ENCODE measurements at regions not wholly inside any gene's neighbourhood (a gene's known extent, or its start where the extent isn't known, plus 50 kb on each side); places are given as distances from the start of the nearest gene placed in this dataset.

GRCh38 chr3:69542089-69542804 lies 156.4 kb upstream of the FRMD4B start:
- DNase-seq (peak; percentile 7), ATAC-seq (no peak)
- CTCF ChIA-PET = no interaction called here
- H3K4me3 Mint-ChIP-seq = no peak overlapping the region
- intact Hi-C loops (cut with DNase I, micrococcal nuclease) = no loop called here
- peaks cover 38% of the 10 kb centered on the region for H3K27me3 Mint-ChIP-seq
- peaks cover 2% of the 10 kb centered on the region for H3K4me1 Mint-ChIP-seq
- no peak overlapping the region for H3K27ac Mint-ChIP-seq
- H3K9me3 Mint-ChIP-seq (ENCODE audit: low read depth) = no peaks in the 10 kb centered on the region
- H3K36me3 Mint-ChIP-seq (ENCODE audit: low read depth) = no peaks in the 10 kb centered on the region
- POLR2A ChIA-PET = no interaction called here

- DNase-seq = peak; percentile 15
- CTCF ChIA-PET = no interaction called here
- ATAC-seq = no peak
- Mint-ChIP-seq H3K4me1 (peaks cover 2% of the 10 kb centered on the region), H3K27me3 (peaks cover 38% of the 10 kb centered on the region), H3K4me3 (no peak overlapping the region), H3K36me3 (ENCODE audit: low read depth) (no peaks in the 10 kb centered on the region), H3K9me3 (ENCODE audit: low read depth) (no peaks in the 10 kb centered on the region), H3K27ac (no peak overlapping the region)
- POLR2A ChIA-PET = no interaction called here
- intact Hi-C loops (cut with DNase I, micrococcal nuclease) = no loop called here
Observed at GRCh38 chr3:69541711-69542088, 155.8 kb upstream of the FRMD4B start.

DNA sequence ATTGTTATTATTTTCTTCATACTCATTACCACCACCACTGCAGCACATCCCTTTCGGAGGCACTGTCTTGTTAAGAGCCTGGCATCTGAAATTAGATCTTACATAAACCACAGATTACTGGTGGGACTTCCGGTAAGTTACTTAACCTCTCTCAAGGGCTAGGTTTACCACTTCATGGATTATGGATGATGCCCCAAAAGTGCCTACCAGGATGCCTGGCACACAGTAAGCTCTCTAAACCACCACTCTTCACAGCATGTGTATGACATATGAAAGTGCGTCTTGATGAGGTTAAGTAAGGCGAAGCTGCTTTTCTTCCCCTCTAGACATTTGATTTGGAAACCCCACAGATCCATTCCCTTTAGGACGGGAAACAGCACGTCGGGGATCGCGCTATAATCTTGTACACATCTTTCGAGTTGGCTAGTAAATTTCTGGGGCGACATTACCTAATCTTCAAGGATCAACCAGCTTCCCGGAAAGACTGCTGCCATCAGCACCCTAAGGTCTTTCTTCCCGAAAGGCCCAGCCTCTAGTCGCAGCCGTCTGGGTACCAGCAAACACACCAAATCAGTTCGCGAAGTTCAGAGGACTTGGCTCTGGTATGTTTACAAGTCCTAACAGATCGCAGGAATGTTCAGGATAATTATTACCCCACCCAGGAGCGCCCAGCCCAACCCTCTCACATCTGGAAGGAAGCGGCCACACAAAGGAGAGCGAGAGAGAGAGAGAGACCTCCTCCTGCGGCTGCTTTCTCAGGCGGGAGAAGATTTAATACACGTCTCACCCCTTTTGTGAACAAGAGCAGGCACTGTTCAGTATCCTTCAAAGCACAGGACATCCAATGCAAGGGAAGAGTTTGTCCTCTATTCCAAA lies 155.1 kb upstream of the FRMD4B start:
- H3K27ac Mint-ChIP-seq = no peak overlapping the region
- H3K4me1 Mint-ChIP-seq = peaks cover 2% of the 10 kb centered on the region
- no peak for DNase-seq
- H3K36me3 Mint-ChIP-seq (ENCODE audit: low read depth) = no peaks in the 10 kb centered on the region
- H3K27me3 Mint-ChIP-seq = peaks cover 38% of the 10 kb centered on the region
- POLR2A ChIA-PET = no interaction called here
- ATAC-seq = no peak
- CTCF ChIA-PET = no interaction called here
- intact Hi-C loops (cut with DNase I, micrococcal nuclease) = no loop called here
- H3K4me3 Mint-ChIP-seq = no peak overlapping the region
- no peaks in the 10 kb centered on the region for H3K9me3 Mint-ChIP-seq (ENCODE audit: low read depth)

DNA sequence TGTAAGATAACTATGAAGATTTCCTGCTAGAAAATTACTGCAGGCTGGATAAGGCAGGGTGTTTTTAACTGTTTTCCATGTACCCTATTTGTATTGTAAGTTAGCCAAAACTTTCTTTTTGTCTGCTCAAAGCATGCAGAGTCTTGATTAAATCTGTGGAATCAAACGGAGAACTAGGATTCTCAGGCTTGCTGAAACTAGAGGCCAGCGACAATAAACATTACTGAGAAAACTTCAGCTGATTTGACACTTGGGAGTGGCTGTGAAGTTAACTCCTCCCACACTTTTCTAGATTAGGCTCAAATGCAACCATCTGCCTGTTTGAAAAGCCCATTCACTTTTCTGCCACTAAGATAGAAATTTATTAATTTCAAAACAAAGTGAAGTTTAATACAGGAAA lies 153.2 kb upstream of the FRMD4B start:
- DNase-seq = no peak
- Mint-ChIP-seq H3K9me3 (ENCODE audit: low read depth) (no peaks in the 10 kb centered on the region), H3K27me3 (peaks cover 31% of the 10 kb centered on the region), H3K27ac (no peak overlapping the region), H3K4me3 (no peak overlapping the region), H3K36me3 (ENCODE audit: low read depth) (no peaks in the 10 kb centered on the region), H3K4me1 (peaks cover 2% of the 10 kb centered on the region)
- CTCF ChIA-PET = no interaction called here
- intact Hi-C loops (cut with DNase I, micrococcal nuclease) = no loop called here
- POLR2A ChIA-PET = no interaction called here
- ATAC-seq = no peak

- ChIA-PET POLR2A (no interaction called here), CTCF (interaction anchor here (0.6 kb wide), 1 partner anchor 199 kb away, joined by 4 read pairs; no protein-coding TSS in a partner anchor)
- H3K4me1 Mint-ChIP-seq = peaks cover 2% of the 10 kb centered on the region
- no peaks in the 10 kb centered on the region for H3K36me3 Mint-ChIP-seq (ENCODE audit: low read depth)
- DNase-seq = no peak
- no peak overlapping the region for H3K27ac Mint-ChIP-seq
- intact Hi-C loops (cut with DNase I, micrococcal nuclease) = no loop called here
- peaks cover 26% of the 10 kb centered on the region for H3K27me3 Mint-ChIP-seq
- no peaks in the 10 kb centered on the region for H3K9me3 Mint-ChIP-seq (ENCODE audit: low read depth)
- no peak for ATAC-seq
- H3K4me3 Mint-ChIP-seq = no peak overlapping the region
Observed at GRCh38 chr3:69538281-69538680, 152.4 kb upstream of the FRMD4B start.

DNA sequence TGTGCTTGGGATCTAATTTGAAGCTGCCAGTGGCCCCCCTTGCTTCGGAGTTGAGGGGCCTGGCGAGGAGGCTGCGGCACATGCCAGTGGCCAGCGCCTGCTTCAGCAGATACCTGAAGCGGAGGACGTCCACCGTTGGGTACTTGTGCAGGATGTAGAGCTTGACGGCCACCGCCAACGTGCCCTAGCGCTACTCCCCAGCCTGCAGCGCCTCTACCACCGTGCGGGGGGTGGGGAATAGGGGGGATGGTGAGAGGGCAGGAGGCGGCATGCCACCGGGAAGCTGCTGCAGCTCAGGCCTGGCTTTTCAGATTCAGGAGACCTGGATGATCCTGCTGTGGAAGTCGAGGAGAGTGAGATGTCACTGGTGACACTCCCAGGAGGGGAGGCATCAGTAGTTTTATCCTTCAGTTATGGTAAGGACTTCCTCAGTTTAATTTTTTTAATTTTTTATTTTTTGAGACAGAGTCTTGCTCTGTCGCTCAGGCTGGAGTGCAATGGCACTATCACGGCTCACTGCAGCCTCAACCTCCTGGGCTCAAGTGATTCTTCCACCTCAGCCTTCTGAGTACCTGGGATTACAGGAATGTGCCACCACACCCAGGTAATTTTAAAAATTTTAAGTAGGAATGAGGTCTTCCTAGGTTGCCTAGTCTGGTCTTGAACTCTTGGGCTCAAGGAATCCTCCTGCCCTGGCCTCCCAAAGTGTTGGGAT lies 150.6 kb upstream of the FRMD4B start:
- no peak for DNase-seq
- intact Hi-C loops (cut with DNase I, micrococcal nuclease) = no loop called here
- H3K27ac Mint-ChIP-seq = no peak overlapping the region
- H3K27me3 Mint-ChIP-seq = peaks cover 18% of the 10 kb centered on the region
- POLR2A ChIA-PET = no interaction called here
- CTCF ChIA-PET = no interaction called here
- no peak overlapping the region for H3K4me3 Mint-ChIP-seq
- no peaks in the 10 kb centered on the region for H3K4me1 Mint-ChIP-seq
- no peaks in the 10 kb centered on the region for H3K36me3 Mint-ChIP-seq (ENCODE audit: low read depth)
- no peaks in the 10 kb centered on the region for H3K9me3 Mint-ChIP-seq (ENCODE audit: low read depth)
- no peak for ATAC-seq

DNA sequence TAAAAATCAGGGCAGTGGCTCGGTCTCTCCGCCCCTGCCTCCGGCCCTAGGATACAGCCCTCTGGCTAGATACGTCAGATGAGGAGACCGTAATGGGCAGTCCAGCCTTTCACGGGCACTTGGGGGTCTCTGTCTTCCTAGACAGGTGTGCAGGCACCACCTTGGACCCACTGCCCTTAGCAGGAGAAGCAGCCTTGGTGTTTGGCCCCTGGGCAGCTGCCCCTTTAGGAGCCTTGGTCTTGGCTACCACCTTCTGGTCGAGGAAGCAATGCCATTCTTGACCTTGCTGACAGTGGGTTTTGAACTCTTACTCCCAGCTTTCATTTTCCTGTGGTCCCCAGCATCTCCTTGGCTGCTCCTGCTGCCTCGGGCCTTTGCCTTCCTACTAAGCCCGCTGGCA lies 149.7 kb upstream of the FRMD4B start:
- Mint-ChIP-seq H3K4me1 (no peaks in the 10 kb centered on the region), H3K4me3 (no peak overlapping the region), H3K27ac (no peak overlapping the region), H3K9me3 (ENCODE audit: low read depth) (no peaks in the 10 kb centered on the region), H3K36me3 (ENCODE audit: low read depth) (no peaks in the 10 kb centered on the region), H3K27me3 (peaks cover 11% of the 10 kb centered on the region)
- CTCF ChIA-PET = interaction anchor here (0.7 kb wide), 1 partner anchor 373 kb away, joined by 3 read pairs; no protein-coding TSS in a partner anchor
- intact Hi-C loops (cut with DNase I, micrococcal nuclease) = no loop called here
- POLR2A ChIA-PET = no interaction called here
- ATAC-seq (no peak), DNase-seq (no peak)

GRCh38 chr3:69532547-69533224 lies 146.8 kb upstream of the FRMD4B start:
- no peak overlapping the region for H3K4me3 Mint-ChIP-seq
- H3K4me1 Mint-ChIP-seq = no peaks in the 10 kb centered on the region
- no peaks in the 10 kb centered on the region for H3K36me3 Mint-ChIP-seq (ENCODE audit: low read depth)
- H3K9me3 Mint-ChIP-seq (ENCODE audit: low read depth) = no peaks in the 10 kb centered on the region
- no peak overlapping the region for H3K27ac Mint-ChIP-seq
- DNase-seq = no peak
- peaks cover 4% of the 10 kb centered on the region for H3K27me3 Mint-ChIP-seq
- ChIA-PET CTCF (interaction anchor here (0.7 kb wide), 1 partner anchor 19 kb away, joined by 3 read pairs; no protein-coding TSS in a partner anchor), POLR2A (no interaction called here)
- intact Hi-C loops (cut with DNase I, micrococcal nuclease) = no loop called here
- ATAC-seq = no peak

GRCh38 chr3:69531576-69532546 lies 146.0 kb upstream of the FRMD4B start:
- intact Hi-C loops (cut with DNase I, micrococcal nuclease) = no loop called here
- ATAC-seq = peak; percentile 44
- CTCF ChIA-PET = interaction anchor here (0.6 to 0.7 kb wide), 2 partner anchors 18 to 854 kb away, joined by 3 read pairs; no protein-coding TSS in a partner anchor

GRCh38 chr3:69530554-69530953 lies 144.7 kb upstream of the FRMD4B start:
- H3K36me3 Mint-ChIP-seq (ENCODE audit: low read depth) = no peaks in the 10 kb centered on the region
- H3K27me3 Mint-ChIP-seq = peaks cover 4% of the 10 kb centered on the region
- ChIA-PET POLR2A (no interaction called here), CTCF (no interaction called here)
- intact Hi-C loops (cut with DNase I, micrococcal nuclease) = no loop called here
- no peak overlapping the region for H3K4me3 Mint-ChIP-seq
- ATAC-seq = no peak
- H3K4me1 Mint-ChIP-seq = no peaks in the 10 kb centered on the region
- no peak overlapping the region for H3K27ac Mint-ChIP-seq
- DNase-seq = no peak
- H3K9me3 Mint-ChIP-seq (ENCODE audit: low read depth) = no peaks in the 10 kb centered on the region

More at GRCh38 chr3:69531576-69532546, 146.0 kb upstream of the FRMD4B start:
- Mint-ChIP-seq H3K27ac (no peak overlapping the region), H3K27me3 (peaks cover 4% of the 10 kb centered on the region), H3K4me3 (no peak overlapping the region), H3K4me1 (no peaks in the 10 kb centered on the region), H3K9me3 (ENCODE audit: low read depth) (no peaks in the 10 kb centered on the region), H3K36me3 (ENCODE audit: low read depth) (no peaks in the 10 kb centered on the region)
- no peak for DNase-seq
- POLR2A ChIA-PET = no interaction called here
